Hippocampal formation (tissue), 2 donors: ENCODE measurements at regions not wholly inside any gene's neighbourhood (a gene's known extent, or its start where the extent isn't known, plus 50 kb on each side); places are given as distances from the start of the nearest gene placed in this dataset.

Experiments
- DNase-seq, 2 donors: peaks; one replicate each; lab custom pipeline; 2025; lab: John Stamatoyannopoulos, UW

DNA sequence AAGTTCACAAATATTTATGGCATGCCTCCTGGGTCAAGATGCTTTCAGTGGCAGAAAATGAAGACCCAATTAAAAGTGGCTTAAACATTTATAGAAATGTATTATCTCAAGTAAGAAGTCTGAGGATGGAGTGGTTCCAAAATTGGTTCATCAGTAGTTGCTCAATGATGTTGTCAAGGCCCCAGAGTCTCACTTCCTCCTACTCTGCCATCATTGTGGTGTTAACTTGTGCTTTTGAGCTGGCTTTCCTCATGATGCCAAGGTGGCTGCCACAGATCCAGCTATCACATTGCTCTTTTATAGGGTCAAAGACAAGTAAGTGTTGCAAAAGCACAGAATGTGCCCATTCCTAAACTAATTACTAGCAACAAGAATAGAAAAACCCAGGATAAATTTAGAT lies 404.6 kb upstream of the NRP1 start:
- DNase-seq = no peak

DNA sequence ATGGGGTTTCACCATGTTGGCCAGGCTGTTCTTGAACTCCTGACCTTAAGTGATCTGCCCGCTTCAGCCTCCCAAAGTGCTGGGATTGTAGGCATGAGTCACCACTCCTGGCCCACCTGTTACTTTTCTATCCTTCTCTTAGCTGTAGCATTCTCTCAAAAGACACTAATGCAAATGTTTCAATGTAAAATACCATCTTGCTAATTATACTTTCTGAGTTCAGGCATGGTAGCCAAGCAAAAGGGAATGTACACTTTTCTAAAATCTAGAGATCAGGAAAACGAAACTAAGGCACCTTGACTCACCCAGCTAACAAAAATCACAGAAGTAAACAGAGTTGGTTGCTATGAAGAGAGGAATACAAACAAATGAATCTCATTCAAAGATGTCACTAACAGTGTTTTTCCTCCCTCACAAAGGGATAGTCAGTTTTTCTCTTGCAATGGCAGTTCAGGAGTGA lies 401.0 kb upstream of the NRP1 start:
- no peak for DNase-seq

DNA sequence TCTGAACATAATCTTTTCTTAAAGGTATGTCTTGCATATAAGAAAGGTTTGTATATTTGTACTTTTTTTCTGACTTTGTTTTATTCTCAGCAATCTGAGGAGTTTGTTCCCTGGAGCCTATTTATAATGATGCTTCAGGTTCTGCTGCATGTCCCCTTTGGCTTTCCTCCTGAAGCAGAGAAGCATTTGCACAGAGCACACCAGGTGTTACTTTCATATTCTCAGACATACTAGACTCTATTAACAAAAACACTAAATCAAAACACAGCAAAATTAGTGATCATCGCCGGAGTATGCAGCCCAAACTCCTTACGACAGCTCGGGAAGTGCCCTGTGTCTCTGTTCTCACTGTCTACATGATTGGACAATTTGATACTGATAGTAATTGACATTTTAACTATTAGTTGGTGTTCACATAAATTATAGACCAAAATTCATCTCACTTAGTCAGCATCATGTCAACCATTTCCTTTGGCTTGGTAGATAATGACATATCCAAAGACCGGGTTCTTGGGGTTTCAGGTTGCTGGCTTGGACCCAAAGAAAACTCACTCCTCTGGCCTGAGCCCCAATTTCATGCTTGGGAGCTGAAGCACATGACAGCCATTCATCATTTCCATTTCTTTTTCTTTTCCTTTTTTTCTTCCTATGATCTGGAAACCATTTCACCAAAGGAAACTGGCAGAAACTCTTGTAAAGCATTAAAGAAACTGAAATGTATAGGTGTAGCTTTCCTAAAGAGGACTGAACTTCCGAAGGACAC lies 400.1 kb upstream of the NRP1 start:
- DNase-seq = no peak

- DNase-seq = no peak
Measured at GRCh38 chr10:33733058-33733457, 398.6 kb upstream of the NRP1 start.

DNA sequence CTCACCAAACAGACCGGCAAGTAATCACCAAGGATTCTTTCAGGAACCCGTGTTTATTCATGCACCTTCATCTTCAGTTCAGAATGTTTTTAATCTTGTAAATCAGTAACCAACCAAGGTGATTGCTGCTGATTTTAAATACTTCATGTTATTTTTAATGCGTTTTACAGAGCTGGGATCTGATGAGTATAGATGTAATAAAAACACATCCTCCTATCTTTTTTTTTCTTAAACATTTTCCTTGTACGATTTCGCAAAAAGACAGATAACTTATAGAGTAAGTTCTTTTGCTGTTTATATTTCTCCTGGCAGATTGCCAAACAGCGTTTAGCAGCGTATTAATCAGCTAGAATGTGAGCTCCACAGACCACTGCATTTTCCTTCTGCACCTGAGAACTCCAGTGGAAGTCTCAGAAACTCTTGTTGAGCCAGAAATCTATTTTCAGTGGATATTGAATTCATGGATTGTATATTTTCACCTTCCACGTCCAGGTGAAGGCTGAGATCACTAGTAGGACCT lies 397.8 kb upstream of the NRP1 start:
- no peak for DNase-seq

DNA sequence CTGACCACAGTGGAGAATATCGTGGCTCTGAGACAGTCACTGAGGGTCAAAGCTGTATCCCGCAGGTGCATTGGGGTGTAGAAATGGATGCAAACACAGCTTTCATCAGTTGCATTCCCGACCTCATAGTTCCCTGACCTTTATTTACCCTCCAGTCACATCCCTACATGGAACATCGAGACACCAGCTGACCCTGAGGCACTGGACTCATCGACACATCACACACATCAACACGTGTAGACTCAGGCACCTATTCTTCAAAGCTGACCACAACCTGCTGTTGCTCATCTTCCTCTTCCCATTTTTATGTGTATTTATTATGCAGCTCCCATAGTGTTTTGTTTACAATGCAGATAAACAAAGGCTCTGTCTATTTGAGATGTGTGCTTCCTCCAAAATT lies 396.9 kb upstream of the NRP1 start:
- DNase-seq = no peak

DNA sequence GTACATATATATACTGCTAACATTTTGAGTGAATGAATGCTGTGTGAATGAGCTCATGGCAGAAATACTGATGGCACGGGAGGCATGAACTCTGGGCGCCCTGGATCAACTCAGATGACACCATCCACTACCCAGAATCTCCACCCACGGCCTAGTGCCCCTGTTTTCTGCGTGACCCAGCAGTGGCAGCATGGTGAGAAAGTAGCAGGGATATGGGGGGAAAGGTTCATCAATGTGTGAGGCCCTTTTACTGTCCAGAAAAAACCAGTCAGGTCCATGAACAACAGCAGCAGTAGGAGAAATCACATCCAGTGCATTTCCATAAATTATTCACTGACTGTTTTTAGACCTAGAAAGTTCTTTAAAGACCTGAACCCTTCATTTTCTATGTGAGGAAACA lies 391.0 kb upstream of the NRP1 start:
- DNase-seq = no peak

DNA sequence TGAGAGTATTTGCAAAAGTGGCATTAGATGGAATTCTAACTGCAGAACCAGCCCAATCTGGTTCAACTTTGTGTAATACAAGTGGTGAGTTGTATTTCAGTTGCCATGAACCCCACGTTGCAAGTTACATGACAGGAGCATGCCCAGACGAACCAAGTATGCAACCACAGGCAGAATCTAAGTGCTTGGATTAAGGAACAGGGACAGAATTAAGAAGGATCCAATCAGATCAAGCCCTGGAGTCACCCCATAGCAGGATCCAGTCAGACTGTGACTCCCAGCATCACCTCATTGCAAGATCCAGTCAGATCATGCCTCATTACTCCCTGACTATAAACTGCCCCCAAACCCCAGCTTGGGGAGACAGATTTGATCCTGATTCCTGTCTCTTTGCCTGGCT lies 388.7 kb upstream of the NRP1 start:
- DNase-seq = no peak

- no peak for DNase-seq
Measured at GRCh38 chr10:33722067-33722466, 387.6 kb upstream of the NRP1 start.

- no peak for DNase-seq
Measured at GRCh38 chr10:33721509-33721908, 387.0 kb upstream of the NRP1 start.

- no peak for DNase-seq
Measured at GRCh38 chr10:33720161-33720560, 385.7 kb upstream of the NRP1 start.

GRCh38 chr10:33719005-33719703 lies 384.7 kb upstream of the NRP1 start:
- no peak for DNase-seq

GRCh38 chr10:33716501-33717267 lies 382.2 kb upstream of the NRP1 start:
- no peak for DNase-seq

DNA sequence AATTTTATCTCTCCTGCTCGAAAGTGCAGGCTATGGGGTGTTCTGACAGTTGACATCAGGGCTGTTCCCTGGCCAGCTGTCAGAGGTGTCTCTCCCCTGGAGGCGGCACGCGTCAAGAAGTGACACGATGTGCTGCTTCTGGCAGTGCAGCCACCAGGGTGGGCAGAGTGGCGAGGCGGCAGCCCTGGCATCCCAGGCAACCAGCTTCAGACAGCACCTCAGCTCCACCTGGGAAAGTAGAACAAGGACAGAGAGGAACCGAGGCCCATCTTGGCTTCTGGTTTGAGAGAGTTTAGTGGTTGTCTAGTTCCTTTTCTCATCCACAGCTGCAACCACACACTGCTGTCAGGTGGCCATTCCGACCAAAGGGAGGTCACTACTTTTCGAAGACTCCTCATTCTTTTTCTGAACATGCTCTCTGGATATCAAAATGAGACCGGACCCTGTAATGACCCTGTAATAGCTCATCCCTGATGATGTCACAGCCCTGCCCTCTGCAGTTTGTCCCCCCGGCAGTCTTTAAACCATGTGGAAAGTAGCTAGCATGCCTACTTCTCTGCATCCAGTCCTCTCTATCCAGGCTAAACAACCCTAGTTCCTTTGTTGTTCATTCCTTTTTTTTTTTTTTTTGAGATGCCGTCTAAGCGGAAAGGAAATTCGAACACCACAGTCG lies 381.0 kb upstream of the NRP1 start:
- DNase-seq = no peak

DNA sequence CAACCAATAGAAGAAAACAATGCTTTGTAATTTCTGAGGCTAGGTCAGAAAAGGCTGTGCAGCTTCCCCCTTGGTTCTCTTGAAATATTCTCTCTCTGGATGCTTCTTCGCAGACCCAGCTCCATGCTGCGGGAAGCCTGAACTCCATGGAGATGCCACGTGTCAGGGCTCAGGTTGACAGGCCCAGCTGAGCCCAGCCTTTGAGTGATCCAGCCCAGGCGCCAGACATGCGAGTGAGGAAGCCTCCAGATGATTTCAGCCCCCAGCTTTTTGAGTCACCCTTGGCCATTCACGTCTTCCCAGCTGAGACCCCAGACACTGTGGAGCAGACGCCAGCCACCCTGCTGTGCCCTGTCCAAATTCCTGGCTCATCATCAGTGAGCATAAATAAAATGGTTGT lies 378.4 kb upstream of the NRP1 start:
- DNase-seq = no peak

GRCh38 chr10:33710006-33710405 lies 375.5 kb upstream of the NRP1 start:
- DNase-seq = no peak

GRCh38 chr10:33709008-33709753 lies 374.7 kb upstream of the NRP1 start:
- DNase-seq = no peak

GRCh38 chr10:33708561-33708960 lies 374.1 kb upstream of the NRP1 start:
- DNase-seq = no peak

DNA sequence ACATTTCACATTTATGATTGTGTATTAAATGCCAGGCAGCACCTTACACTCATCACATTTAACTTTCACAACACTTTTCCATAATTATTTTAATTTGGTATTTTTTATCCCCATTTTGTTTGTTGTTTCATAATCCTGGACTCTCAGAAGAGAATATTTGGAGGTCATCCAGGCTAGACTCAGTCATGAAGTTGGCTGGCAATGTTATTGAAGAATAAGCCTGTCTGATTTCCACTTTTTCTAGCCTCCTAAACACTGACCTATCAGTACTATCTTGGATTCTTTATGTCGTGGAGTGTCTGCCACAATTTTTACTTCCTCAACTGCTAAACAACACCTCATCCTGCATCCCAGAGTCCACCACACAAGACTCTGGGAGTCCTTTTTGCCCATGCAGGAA lies 372.3 kb upstream of the NRP1 start:
- no peak for DNase-seq

DNA sequence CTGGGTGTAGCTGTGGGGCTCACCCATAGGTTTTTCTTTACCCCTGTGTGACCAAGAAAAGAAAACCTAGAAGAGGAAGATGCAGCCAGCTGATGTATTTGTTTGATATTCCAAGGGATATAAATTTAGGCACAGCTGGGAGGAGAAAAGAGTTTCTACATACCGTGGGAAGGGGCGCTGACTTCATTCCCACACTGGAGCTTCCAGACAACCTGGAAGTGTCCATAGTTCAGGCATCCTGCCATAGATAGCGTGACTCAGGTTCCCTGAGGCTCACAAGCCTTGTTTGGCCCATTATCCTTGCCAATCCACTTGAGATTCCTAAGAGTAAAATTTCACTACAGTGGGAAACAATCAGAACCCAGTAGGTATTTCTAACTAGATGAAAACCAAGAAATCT lies 371.7 kb upstream of the NRP1 start:
- no peak for DNase-seq

GRCh38 chr10:33704214-33704830 lies 369.9 kb upstream of the NRP1 start:
- no peak for DNase-seq
